ENCODE measurements at regions not wholly inside any gene's neighbourhood (a gene's known extent, or its start where the extent isn't known, plus 50 kb on each side); places are given as distances from the start of the nearest gene placed in this dataset.

GRCh38 chr12:38056701-38057689, 259.6 kb upstream of the ALG10B start:
- Histone ChIP-seq H3K4me3 (no peak overlapping the region), H3K4me1 (no peaks in the 10 kb centered on the region), H3K27ac (no peak overlapping the region), H3K9me3 (peaks cover 0 to 28% (median 0%) of the 10 kb centered on the region in 12 donors), H3K27me3 (no peaks in the 10 kb centered on the region), H3K36me3 (no peaks in the 10 kb centered on the region)
- TF ChIP-seq CTCF (IDR thresholded peaks at IDR 0.05) (no peak), POLR2A (IDR thresholded peaks at IDR 0.05) (no peak)
- WGBS, 4 donors, result 72 to 78% (median 75%) methylated on average over 25 of the region's 25 CpGs
- ATAC-seq, result no peak
- intact Hi-C loops (cut with DNase I), result no loop called here
- DNase-seq, result no peak

GRCh38 chr12:38099686-38100085, 216.9 kb upstream of the ALG10B start:
- ATAC-seq (no peak), DNase-seq (no peak)
- Histone ChIP-seq H3K27ac (no peak overlapping the region), H3K9me3 (peaks cover 0 to 17% (median 0%) of the 10 kb centered on the region in 12 donors), H3K4me3 (no peak overlapping the region), H3K4me1 (no peaks in the 10 kb centered on the region), H3K36me3 (no peaks in the 10 kb centered on the region), H3K27me3 (no peaks in the 10 kb centered on the region)
- intact Hi-C loops (cut with DNase I), result no loop called here
- 88 to 91% (median 90%) methylated on average over 15 to 19 of the region's 19 CpGs for WGBS, 4 donors
- no peak for TF ChIP-seq POLR2A (IDR thresholded peaks at IDR 0.05)
- TF ChIP-seq CTCF (IDR thresholded peaks at IDR 0.05), result no peak

- WGBS, 4 donors, result 13 to 15% (median 14%) methylated on average over 3 of the region's 3 CpGs
- Histone ChIP-seq H3K27ac (no peak overlapping the region), H3K4me1 (no peaks in the 10 kb centered on the region), H3K4me3 (no peak overlapping the region), H3K36me3 (no peaks in the 10 kb centered on the region), H3K9me3 (peaks cover 0 to 17% (median 0%) of the 10 kb centered on the region in 12 donors), H3K27me3 (no peaks in the 10 kb centered on the region)
- no peak for ATAC-seq
- DNase-seq, result no peak
- intact Hi-C loops (cut with DNase I), result no loop called here
- TF ChIP-seq POLR2A (IDR thresholded peaks at IDR 0.05) (no peak), CTCF (IDR thresholded peaks at IDR 0.05) (no peak)
Observed at GRCh38 chr12:38101753-38102152, 214.8 kb upstream of the ALG10B start.

GRCh38 chr12:38102197-38102596, 214.4 kb upstream of the ALG10B start:
- Histone ChIP-seq H3K4me3 (no peak overlapping the region), H3K4me1 (no peaks in the 10 kb centered on the region), H3K27me3 (no peaks in the 10 kb centered on the region), H3K27ac (no peak overlapping the region), H3K9me3 (peaks cover 0 to 17% (median 0%) of the 10 kb centered on the region in 12 donors), H3K36me3 (no peaks in the 10 kb centered on the region)
- ATAC-seq, result no peak
- no peak for DNase-seq
- intact Hi-C loops (cut with DNase I), result no loop called here
- TF ChIP-seq CTCF (IDR thresholded peaks at IDR 0.05), result no peak
- no peak for TF ChIP-seq POLR2A (IDR thresholded peaks at IDR 0.05)

Measured in heart left ventricle (tissue), 16 donors.